ENCODE measurements at regions not wholly inside any gene's neighbourhood (a gene's known extent, or its start where the extent isn't known, plus 50 kb on each side); places are given as distances from the start of the nearest gene placed in this dataset.
"Not testable (repeated sequence)": the region's sequence is repeated elsewhere in the genome, so short reads cannot be mapped to it uniquely, and the experiment has no call there.

GRCh38 chr16:51254390-51254789 is 103.3 kb upstream of the SALL1 start:
- DNase-seq; in situ Hi-C loops (cut with MboI; ENCODE audit: low pct_unique_long_range_greater_than_20kb, low sequenced_read_pairs): not testable (repeated sequence)

- no peak for DNase-seq
- in situ Hi-C loops (cut with MboI; ENCODE audit: low pct_unique_long_range_greater_than_20kb, low sequenced_read_pairs) = no loop called here
Measured at GRCh38 chr16:51248217-51248616, 97.1 kb upstream of the SALL1 start.

GRCh38 chr16:51245658-51245995 is 94.6 kb upstream of the SALL1 start:
- in situ Hi-C loops (cut with MboI; ENCODE audit: low pct_unique_long_range_greater_than_20kb, low sequenced_read_pairs) = no loop called here
- no peak for DNase-seq

GRCh38 chr16:51244887-51245657 is 94.0 kb upstream of the SALL1 start:
- no peak for DNase-seq
- in situ Hi-C loops (cut with MboI; ENCODE audit: low pct_unique_long_range_greater_than_20kb, low sequenced_read_pairs) = no loop called here

GRCh38 chr16:51243936-51244436 is 92.9 kb upstream of the SALL1 start:
- in situ Hi-C loops (cut with MboI; ENCODE audit: low pct_unique_long_range_greater_than_20kb, low sequenced_read_pairs) = no loop called here
- no peak for DNase-seq

GRCh38 chr16:51242296-51242994 is 91.4 kb upstream of the SALL1 start:
- DNase-seq = no peak
- in situ Hi-C loops (cut with MboI; ENCODE audit: low pct_unique_long_range_greater_than_20kb, low sequenced_read_pairs) = no loop called here

GRCh38 chr16:51239196-51239595 is 88.1 kb upstream of the SALL1 start:
- in situ Hi-C loops (cut with MboI; ENCODE audit: low pct_unique_long_range_greater_than_20kb, low sequenced_read_pairs) = no loop called here
- no peak for DNase-seq

GRCh38 chr16:51237861-51238378 is 86.8 kb upstream of the SALL1 start:
- DNase-seq = no peak
- in situ Hi-C loops (cut with MboI; ENCODE audit: low pct_unique_long_range_greater_than_20kb, low sequenced_read_pairs) = no loop called here

GRCh38 chr16:51237207-51237606 is 86.1 kb upstream of the SALL1 start:
- in situ Hi-C loops (cut with MboI; ENCODE audit: low pct_unique_long_range_greater_than_20kb, low sequenced_read_pairs) = no loop called here

GRCh38 chr16:51236583-51236982 is 85.5 kb upstream of the SALL1 start:
- no peak for DNase-seq
- in situ Hi-C loops (cut with MboI; ENCODE audit: low pct_unique_long_range_greater_than_20kb, low sequenced_read_pairs) = no loop called here

More at GRCh38 chr16:51237207-51237606, 86.1 kb upstream of the SALL1 start:
- DNase-seq = no peak

GRCh38 chr16:51231702-51232101 is 80.6 kb upstream of the SALL1 start:
- no peak for DNase-seq
- in situ Hi-C loops (cut with MboI; ENCODE audit: low pct_unique_long_range_greater_than_20kb, low sequenced_read_pairs) = no loop called here

GRCh38 chr16:51230035-51230434 is 79.0 kb upstream of the SALL1 start:
- DNase-seq = not testable (repeated sequence)

GRCh38 chr16:51228097-51228659 is 77.1 kb upstream of the SALL1 start:
- no peak for DNase-seq
- in situ Hi-C loops (cut with MboI; ENCODE audit: low pct_unique_long_range_greater_than_20kb, low sequenced_read_pairs) = no loop called here

More at GRCh38 chr16:51230035-51230434, 79.0 kb upstream of the SALL1 start:
- in situ Hi-C loops (cut with MboI; ENCODE audit: low pct_unique_long_range_greater_than_20kb, low sequenced_read_pairs) = not testable (repeated sequence)

GRCh38 chr16:51225878-51226277 is 74.8 kb upstream of the SALL1 start:
- in situ Hi-C loops (cut with MboI; ENCODE audit: low pct_unique_long_range_greater_than_20kb, low sequenced_read_pairs) = no loop called here
- no peak for DNase-seq

GRCh38 chr16:51224317-51224716 is 73.2 kb upstream of the SALL1 start:
- no peak for DNase-seq
- in situ Hi-C loops (cut with MboI; ENCODE audit: low pct_unique_long_range_greater_than_20kb, low sequenced_read_pairs) = no loop called here

GRCh38 chr16:51222016-51222415 is 70.9 kb upstream of the SALL1 start:
- DNase-seq = no peak
- in situ Hi-C loops (cut with MboI; ENCODE audit: low pct_unique_long_range_greater_than_20kb, low sequenced_read_pairs) = no loop called here

- no peak for DNase-seq
- in situ Hi-C loops (cut with MboI; ENCODE audit: low pct_unique_long_range_greater_than_20kb, low sequenced_read_pairs) = no loop called here
Measured at GRCh38 chr16:51211148-51211547, 60.1 kb upstream of the SALL1 start.

- in situ Hi-C loops (cut with MboI; ENCODE audit: low pct_unique_long_range_greater_than_20kb, low sequenced_read_pairs) = no loop called here
- DNase-seq = no peak
Measured at GRCh38 chr16:51210087-51210486, 59.0 kb upstream of the SALL1 start.

- no peak for DNase-seq
- in situ Hi-C loops (cut with MboI; ENCODE audit: low pct_unique_long_range_greater_than_20kb, low sequenced_read_pairs) = no loop called here
Measured at GRCh38 chr16:51201604-51202003, 50.5 kb upstream of the SALL1 start.

Data from KBM-7 (cell line).